Upper lobe of left lung (tissue), 4 donors: ENCODE measurements at regions not wholly inside any gene's neighbourhood (a gene's known extent, or its start where the extent isn't known, plus 50 kb on each side); places are given as distances from the start of the nearest gene placed in this dataset.
"Not testable (repeated sequence)": the region's sequence is repeated elsewhere in the genome, so short reads cannot be mapped to it uniquely, and the experiment has no call there.

ENCODE experiments used
- EP300 ChIP-seq, 4 donors: sonication (generic); formaldehyde crosslinking; IDR thresholded peaks; one replicate each; pipeline ENCODE4 v1.5.1; 2017; ENCODE audit warnings: antibody characterized with exemption in 4 of 4, control low read depth in 2 of 4
- TF ChIP-seq, protein P1 (sequence below), 6 experiments: fragments of 450-650 bp in 4 of 6; fragments of 200-600 bp in 2 of 6; sonication (generic) in 2 of 6; IDR thresholded peaks; one replicate each; pipeline ENCODE4 v1.5.1; 2016 to 2019; ENCODE audit warnings: antibody characterized with exemption in 6 of 6

DNA sequence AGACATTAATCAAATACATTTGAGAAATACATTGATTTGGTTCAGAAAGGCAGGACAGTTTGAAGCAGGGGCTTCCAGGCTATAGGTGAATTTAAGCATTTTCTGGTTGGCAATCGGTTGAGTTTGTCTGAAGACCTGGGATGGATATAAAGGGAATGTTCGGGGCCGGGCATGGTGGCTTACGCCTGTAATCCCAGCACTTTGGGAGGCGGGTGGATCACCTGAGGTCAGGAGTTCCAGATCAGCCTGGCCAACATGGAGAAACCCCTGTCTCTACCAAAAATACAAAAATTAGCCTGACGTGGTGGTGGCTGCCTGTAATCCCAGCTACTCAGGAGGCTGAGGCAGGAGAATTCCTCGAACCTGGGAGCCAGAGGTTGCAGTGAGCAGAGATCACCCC, 166.5 kb upstream of the ATP10A start:
- TF ChIP-seq, protein P1, sequence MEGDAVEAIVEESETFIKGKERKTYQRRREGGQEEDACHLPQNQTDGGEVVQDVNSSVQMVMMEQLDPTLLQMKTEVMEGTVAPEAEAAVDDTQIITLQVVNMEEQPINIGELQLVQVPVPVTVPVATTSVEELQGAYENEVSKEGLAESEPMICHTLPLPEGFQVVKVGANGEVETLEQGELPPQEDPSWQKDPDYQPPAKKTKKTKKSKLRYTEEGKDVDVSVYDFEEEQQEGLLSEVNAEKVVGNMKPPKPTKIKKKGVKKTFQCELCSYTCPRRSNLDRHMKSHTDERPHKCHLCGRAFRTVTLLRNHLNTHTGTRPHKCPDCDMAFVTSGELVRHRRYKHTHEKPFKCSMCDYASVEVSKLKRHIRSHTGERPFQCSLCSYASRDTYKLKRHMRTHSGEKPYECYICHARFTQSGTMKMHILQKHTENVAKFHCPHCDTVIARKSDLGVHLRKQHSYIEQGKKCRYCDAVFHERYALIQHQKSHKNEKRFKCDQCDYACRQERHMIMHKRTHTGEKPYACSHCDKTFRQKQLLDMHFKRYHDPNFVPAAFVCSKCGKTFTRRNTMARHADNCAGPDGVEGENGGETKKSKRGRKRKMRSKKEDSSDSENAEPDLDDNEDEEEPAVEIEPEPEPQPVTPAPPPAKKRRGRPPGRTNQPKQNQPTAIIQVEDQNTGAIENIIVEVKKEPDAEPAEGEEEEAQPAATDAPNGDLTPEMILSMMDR (IDR thresholded peaks at IDR 0.05) = not testable (repeated sequence)
- not testable (repeated sequence) for TF ChIP-seq EP300 (IDR thresholded peaks at IDR 0.05)
